Progenitor cell of endocrine pancreas (in vitro differentiated cells): ENCODE measurements at regions not wholly inside any gene's neighbourhood (a gene's known extent, or its start where the extent isn't known, plus 50 kb on each side); places are given as distances from the start of the nearest gene placed in this dataset.
A peak's percentile ranks its signal among the peaks of the same experiment; 100 is the strongest.

ENCODE experiments used
- DNase-seq: peaks from one replicate; pipeline ENCODE4 v3.0.0; 2021; ENCODE audit warnings: low spot score; ENCODE audit not compliant: unreplicated experiment
- H3K27ac Mint-ChIP-seq: 2 replicates; pipeline ENCODE4 v1.8.0; 2021; ENCODE audit warnings: mild to moderate bottlenecking, moderate library complexity, mixed read lengths
- H3K27me3 Mint-ChIP-seq: 2 replicates; pipeline ENCODE4 v1.8.0; 2021; ENCODE audit warnings: mixed read lengths
- H3K36me3 Mint-ChIP-seq: 2 replicates; pipeline ENCODE4 v1.8.0; 2022; ENCODE audit warnings: mixed read lengths; ENCODE audit not compliant: insufficient read depth
- H3K4me1 Mint-ChIP-seq: 2 replicates; pipeline ENCODE4 v1.8.0; 2021; ENCODE audit warnings: low read depth, mixed read lengths
- H3K4me3 Mint-ChIP-seq: 2 replicates; pipeline ENCODE4 v1.8.0; 2021; ENCODE audit warnings: low read depth, mild to moderate bottlenecking, moderate library complexity, mixed read lengths
- H3K9me3 Mint-ChIP-seq: 2 replicates; pipeline ENCODE4 v1.8.0; 2021; ENCODE audit warnings: low read depth, mixed read lengths
- CTCF ChIP-seq: fragments of 200-600 bp; sonication (generic); IDR thresholded peaks from one replicate; pipeline ENCODE4 v1.5.0; 2021; ENCODE audit warnings: antibody characterized with exemption, mild to moderate bottlenecking; ENCODE audit not compliant: unreplicated experiment

DNA sequence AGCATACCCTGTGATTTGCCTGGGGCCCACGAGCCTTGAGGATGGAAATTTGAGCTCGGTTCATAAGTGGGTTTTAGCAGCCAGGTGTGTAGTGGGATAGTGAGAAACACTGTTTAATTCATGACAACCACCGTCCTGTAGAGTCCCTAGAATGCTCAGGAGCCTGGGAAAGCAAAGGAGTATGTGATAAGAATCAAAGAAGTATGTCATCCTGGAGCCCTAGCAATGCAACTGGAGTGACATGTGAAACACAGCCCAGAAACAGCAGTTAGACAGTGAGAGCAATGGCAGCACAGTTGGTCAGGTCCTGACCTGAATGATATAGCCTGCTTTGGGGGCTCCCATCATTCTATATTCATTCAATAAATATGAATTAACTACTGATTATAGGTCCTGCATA is 161.2 kb upstream of the ECI2 start:
- H3K9me3 Mint-ChIP-seq: peaks cover 17% of the 10 kb centered on the region
- DNase-seq: no peak
- H3K27ac Mint-ChIP-seq: no peak overlapping the region
- no peaks in the 10 kb centered on the region for H3K27me3 Mint-ChIP-seq
- H3K4me1 Mint-ChIP-seq: peaks cover 3% of the 10 kb centered on the region
- no peak for TF ChIP-seq CTCF
- no peaks in the 10 kb centered on the region for H3K36me3 Mint-ChIP-seq
- H3K4me3 Mint-ChIP-seq: no peak overlapping the region

GRCh38 chr6:4295783-4296155 is 160.4 kb upstream of the ECI2 start:
- H3K36me3 Mint-ChIP-seq: no peaks in the 10 kb centered on the region
- DNase-seq: no peak
- peaks cover 4% of the 10 kb centered on the region for H3K4me1 Mint-ChIP-seq

DNA sequence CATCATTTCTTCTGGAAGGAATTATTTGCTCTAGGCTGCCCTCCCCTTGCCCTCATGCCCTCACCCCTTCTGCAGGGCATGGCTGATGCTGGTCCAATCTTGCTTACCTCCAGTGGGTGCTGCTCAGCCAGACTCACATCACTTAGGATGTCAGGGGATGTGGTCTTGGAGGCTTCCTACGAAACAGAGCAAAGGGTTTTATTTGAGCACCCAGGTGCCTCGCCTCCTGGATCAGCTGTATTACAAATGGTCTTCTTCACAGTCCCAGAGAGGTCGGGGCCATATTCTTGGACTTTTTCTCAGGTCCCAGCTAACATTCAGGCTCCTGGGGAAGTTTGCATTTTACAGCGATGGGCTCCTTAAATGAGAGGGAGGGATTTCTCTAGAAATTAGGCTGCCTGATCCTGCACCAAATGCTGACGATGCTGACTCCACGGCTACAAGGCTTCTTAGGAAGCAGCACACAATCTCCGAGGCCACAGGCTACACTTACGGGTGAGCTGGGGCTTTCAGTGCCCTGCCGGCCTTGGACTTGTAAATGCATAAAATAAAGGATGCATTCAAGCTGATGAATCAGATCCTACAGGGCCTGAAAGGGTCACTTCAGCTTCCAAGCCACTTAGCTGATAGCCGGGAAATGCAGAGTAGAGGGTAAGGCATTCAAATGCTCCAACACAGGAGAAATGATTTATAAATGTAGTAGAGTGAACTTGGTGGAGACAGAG is 159.8 kb upstream of the ECI2 start:
- peaks cover 4% of the 10 kb centered on the region for H3K4me1 Mint-ChIP-seq
- H3K27me3 Mint-ChIP-seq: no peaks in the 10 kb centered on the region
- no peak overlapping the region for H3K27ac Mint-ChIP-seq
- no peaks in the 10 kb centered on the region for H3K36me3 Mint-ChIP-seq
- no peak for DNase-seq
- peaks cover 17% of the 10 kb centered on the region for H3K9me3 Mint-ChIP-seq
- H3K4me3 Mint-ChIP-seq: no peak overlapping the region
- no peak for TF ChIP-seq CTCF

More at GRCh38 chr6:4295783-4296155, 160.4 kb upstream of the ECI2 start:
- no peak for TF ChIP-seq CTCF
- Mint-ChIP-seq H3K27me3 (no peaks in the 10 kb centered on the region), H3K27ac (no peak overlapping the region), H3K9me3 (peaks cover 17% of the 10 kb centered on the region), H3K4me3 (no peak overlapping the region)

DNA sequence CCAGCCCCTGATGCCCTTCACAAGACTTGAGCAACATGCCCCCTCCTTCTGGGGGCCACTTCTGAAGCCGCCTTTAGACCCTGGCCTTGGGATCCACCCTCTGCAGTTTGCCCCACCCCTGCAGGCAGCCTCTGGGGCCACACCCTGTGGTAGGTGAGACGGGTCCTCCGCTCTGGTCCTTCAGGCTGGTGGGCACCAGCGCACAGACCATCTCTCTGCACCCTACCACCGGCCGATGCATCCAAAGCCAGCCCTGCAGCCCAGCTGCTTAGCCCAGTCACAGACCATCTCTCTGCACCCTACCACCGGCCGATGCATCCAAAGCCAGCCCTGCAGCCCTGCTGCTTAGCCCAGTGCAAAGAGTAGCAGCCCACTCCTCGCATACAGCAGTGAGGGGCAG is 159.3 kb upstream of the ECI2 start:
- DNase-seq: no peak
- H3K4me3 Mint-ChIP-seq: no peak overlapping the region
- H3K27ac Mint-ChIP-seq: no peak overlapping the region
- H3K36me3 Mint-ChIP-seq: no peaks in the 10 kb centered on the region
- peaks cover 17% of the 10 kb centered on the region for H3K9me3 Mint-ChIP-seq
- no peaks in the 10 kb centered on the region for H3K27me3 Mint-ChIP-seq
- TF ChIP-seq CTCF: no peak
- peaks cover 4% of the 10 kb centered on the region for H3K4me1 Mint-ChIP-seq

GRCh38 chr6:4291453-4292403 is 156.4 kb upstream of the ECI2 start:
- Mint-ChIP-seq H3K4me3 (no peak overlapping the region), H3K27me3 (peaks cover 6% of the 10 kb centered on the region), H3K9me3 (no peaks in the 10 kb centered on the region), H3K27ac (peak overlapping the region; percentile 52), H3K4me1 (peaks cover 11% of the 10 kb centered on the region), H3K36me3 (no peaks in the 10 kb centered on the region)
- no peak for TF ChIP-seq CTCF
- DNase-seq: no peak
